Ishikawa (cell line): ENCODE measurements at regions not wholly inside any gene's neighbourhood (a gene's known extent, or its start where the extent isn't known, plus 50 kb on each side); places are given as distances from the start of the nearest gene placed in this dataset.

Experiments
- CEBPB ChIP-seq: IDR thresholded peaks from 2 replicates; pipeline ENCODE4 v1.6.1; 2012
- CREB1 ChIP-seq: IDR thresholded peaks from 2 replicates; pipeline ENCODE4 v1.6.1; 2012; ENCODE audit warnings: low read depth
- EGR1 ChIP-seq: IDR thresholded peaks from 2 replicates; pipeline ENCODE4 v1.6.1; 2012
- EP300 ChIP-seq: IDR thresholded peaks from 2 replicates; pipeline ENCODE4 v1.6.1; 2012; ENCODE audit warnings: borderline replicate concordance
- FOXM1 ChIP-seq: IDR thresholded peaks from 2 replicates; pipeline ENCODE4 v1.6.1; 2012; ENCODE audit warnings: low read depth, borderline replicate concordance
- RAD21 ChIP-seq: IDR thresholded peaks from 2 replicates; pipeline ENCODE4 v1.6.1; 2012; ENCODE audit warnings: low read depth
- TAF1 ChIP-seq: IDR thresholded peaks from 2 replicates; pipeline ENCODE4 v1.6.1; 2012; ENCODE audit warnings: low read depth, mild to moderate bottlenecking
- ZBTB7A ChIP-seq: IDR thresholded peaks from 2 replicates; pipeline ENCODE4 v1.6.1; 2012; ENCODE audit warnings: low read depth
- TF ChIP-seq, protein P1 (sequence below): IDR thresholded peaks from 2 replicates; pipeline ENCODE4 v1.6.1; 2012
- TF ChIP-seq, protein P2 (sequence below): IDR thresholded peaks from 2 replicates; pipeline ENCODE4 v1.6.1; 2012
- TF ChIP-seq, protein P3 (sequence below): IDR thresholded peaks from 2 replicates; pipeline ENCODE4 v1.6.1; 2012; ENCODE audit warnings: low read depth, mild to moderate bottlenecking

DNA sequence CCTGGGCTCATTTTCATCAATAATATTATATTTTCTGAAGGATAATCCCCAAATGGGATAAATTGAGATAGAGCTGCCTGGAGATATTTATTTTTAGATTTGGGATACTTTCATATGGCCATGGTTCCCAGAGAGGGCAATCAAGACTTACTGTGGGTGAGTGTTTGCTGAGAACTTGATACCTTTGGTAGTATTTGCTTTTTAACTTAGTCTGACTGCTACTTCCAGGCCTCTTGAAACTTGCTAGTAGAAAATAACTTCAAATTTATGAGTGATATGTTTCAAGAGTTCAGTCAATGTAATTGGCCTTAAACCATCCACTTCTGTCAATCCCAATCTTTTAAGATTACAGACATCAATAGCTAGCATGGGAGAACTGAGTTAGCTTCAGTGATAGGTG is 181.6 kb upstream of the POU3F4 start:
- TF ChIP-seq ZBTB7A (no peak), EGR1 (no peak), CREB1 (no peak), EP300 (no peak), FOXM1 (no peak), TAF1 (no peak), RAD21 (no peak), CEBPB (no peak)
- TF ChIP-seq, protein P1, sequence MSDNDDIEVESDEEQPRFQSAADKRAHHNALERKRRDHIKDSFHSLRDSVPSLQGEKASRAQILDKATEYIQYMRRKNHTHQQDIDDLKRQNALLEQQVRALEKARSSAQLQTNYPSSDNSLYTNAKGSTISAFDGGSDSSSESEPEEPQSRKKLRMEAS = no peak
- TF ChIP-seq, protein P2, sequence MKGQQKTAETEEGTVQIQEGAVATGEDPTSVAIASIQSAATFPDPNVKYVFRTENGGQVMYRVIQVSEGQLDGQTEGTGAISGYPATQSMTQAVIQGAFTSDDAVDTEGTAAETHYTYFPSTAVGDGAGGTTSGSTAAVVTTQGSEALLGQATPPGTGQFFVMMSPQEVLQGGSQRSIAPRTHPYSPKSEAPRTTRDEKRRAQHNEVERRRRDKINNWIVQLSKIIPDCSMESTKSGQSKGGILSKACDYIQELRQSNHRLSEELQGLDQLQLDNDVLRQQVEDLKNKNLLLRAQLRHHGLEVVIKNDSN = no peak
- TF ChIP-seq, protein P3, sequence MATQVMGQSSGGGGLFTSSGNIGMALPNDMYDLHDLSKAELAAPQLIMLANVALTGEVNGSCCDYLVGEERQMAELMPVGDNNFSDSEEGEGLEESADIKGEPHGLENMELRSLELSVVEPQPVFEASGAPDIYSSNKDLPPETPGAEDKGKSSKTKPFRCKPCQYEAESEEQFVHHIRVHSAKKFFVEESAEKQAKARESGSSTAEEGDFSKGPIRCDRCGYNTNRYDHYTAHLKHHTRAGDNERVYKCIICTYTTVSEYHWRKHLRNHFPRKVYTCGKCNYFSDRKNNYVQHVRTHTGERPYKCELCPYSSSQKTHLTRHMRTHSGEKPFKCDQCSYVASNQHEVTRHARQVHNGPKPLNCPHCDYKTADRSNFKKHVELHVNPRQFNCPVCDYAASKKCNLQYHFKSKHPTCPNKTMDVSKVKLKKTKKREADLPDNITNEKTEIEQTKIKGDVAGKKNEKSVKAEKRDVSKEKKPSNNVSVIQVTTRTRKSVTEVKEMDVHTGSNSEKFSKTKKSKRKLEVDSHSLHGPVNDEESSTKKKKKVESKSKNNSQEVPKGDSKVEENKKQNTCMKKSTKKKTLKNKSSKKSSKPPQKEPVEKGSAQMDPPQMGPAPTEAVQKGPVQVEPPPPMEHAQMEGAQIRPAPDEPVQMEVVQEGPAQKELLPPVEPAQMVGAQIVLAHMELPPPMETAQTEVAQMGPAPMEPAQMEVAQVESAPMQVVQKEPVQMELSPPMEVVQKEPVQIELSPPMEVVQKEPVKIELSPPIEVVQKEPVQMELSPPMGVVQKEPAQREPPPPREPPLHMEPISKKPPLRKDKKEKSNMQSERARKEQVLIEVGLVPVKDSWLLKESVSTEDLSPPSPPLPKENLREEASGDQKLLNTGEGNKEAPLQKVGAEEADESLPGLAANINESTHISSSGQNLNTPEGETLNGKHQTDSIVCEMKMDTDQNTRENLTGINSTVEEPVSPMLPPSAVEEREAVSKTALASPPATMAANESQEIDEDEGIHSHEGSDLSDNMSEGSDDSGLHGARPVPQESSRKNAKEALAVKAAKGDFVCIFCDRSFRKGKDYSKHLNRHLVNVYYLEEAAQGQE = no peak
